ENCODE measurements at regions not wholly inside any gene's neighbourhood (a gene's known extent, or its start where the extent isn't known, plus 50 kb on each side); places are given as distances from the start of the nearest gene placed in this dataset.
"Not testable (repeated sequence)": the region's sequence is repeated elsewhere in the genome, so short reads cannot be mapped to it uniquely, and the experiment has no call there.

DNA sequence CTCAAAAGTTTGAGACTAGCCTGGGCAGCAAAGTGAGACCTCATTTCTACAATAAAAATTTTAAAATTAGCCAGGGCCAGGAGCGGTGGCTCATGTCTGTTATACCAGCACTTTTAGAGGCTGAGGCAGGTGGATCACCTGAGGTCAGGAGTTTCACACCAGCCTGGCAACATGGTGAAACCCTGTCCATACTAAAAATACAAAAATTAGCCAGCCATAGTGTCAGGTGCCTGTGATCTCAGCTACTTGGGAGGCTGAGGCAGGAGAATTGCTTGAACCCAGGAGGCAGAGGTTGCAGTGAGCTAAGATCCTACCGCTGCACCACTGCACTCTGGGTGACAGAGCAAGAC lies 85.1 kb upstream of the MAP4 start:
- DNase-seq = not testable (repeated sequence)

GRCh38 chr3:48092270-48092669 lies 76.1 kb upstream of the MAP4 start:
- DNase-seq = no peak

GRCh38 chr3:48090166-48090939 lies 74.1 kb upstream of the MAP4 start:
- DNase-seq = no peak

- DNase-seq = peak; percentile 84
These were observed 72.7 kb upstream of the MAP4 start for GRCh38 chr3:48088749-48089466.

DNA sequence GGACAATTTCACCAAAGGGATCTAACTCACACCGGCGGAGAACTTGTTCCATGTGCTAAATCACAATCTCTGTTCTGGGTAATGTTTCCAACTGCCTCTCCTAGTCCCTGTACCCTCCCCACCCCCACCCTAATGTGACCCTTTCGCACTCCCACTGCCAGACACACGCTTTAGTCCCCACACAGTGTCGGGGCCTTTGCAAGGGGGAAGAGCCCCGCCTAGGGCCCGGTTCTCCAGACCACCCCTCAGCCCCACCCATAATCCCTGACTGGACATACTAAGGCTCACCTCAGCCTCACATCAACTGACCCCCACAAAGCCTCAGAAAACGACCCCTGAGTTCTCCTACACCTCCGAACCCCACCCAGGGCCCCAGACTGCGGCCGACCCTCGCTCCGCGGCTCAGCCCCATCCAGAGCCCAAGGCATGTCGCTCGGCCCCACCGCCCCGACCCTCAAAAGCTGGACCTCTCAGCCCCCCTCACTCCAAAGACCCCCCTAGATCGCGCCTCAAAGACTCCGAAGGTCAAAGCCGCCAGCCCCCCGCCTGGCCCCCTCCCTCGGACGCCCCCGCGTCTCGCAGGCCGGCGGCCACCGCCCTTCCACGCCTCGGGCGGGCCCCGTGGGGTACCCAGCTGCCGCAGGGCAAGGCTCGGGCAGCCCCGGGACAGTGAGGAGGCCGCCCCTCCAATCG lies 72.0 kb upstream of the MAP4 start:
- DNase-seq = no peak

DNA sequence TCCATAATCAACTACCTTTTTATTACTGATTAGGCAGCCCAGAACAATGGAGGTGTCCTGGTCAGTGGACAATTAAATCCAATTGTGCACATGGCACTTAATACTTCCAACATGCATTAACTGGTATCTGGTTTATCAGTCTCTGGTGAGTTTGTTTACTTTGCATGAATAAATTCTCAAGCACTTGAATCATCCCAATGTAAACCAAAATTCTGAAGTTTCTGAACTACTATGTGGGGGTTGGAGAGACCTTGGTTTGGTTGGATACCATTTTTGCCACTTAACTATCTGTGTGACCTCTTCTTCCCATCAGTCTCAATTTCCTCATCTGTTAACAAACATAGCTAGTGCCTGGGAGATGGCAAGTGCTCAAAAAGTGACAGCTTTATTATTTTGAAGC lies 70.5 kb upstream of the MAP4 start:
- DNase-seq = no peak

DNA sequence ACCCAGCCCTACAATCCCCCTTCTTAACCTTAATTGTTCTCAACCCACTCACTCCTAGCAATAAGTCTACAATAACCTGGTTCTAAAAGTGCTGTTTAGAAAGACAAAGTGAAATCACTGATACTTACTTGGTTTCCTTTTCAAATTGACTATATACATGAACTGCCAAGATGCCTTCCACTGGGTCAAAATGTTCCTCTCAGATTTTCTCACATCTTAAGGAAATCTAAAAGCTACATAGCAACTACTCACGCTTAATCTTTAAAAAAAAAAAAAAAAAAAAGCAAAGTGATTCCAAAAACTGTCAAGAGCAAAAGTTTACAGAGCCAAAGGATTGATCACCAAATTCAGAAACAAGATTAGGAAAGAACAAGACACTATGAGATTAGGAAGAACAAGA lies 68.7 kb upstream of the MAP4 start:
- DNase-seq = no peak

GRCh38 chr3:48084170-48084569 lies 68.0 kb upstream of the MAP4 start:
- no peak for DNase-seq

GRCh38 chr3:48082580-48083184 lies 66.5 kb upstream of the MAP4 start:
- no peak for DNase-seq

- no peak for DNase-seq
These were observed 61.6 kb upstream of the MAP4 start for GRCh38 chr3:48077815-48078214.

DNA sequence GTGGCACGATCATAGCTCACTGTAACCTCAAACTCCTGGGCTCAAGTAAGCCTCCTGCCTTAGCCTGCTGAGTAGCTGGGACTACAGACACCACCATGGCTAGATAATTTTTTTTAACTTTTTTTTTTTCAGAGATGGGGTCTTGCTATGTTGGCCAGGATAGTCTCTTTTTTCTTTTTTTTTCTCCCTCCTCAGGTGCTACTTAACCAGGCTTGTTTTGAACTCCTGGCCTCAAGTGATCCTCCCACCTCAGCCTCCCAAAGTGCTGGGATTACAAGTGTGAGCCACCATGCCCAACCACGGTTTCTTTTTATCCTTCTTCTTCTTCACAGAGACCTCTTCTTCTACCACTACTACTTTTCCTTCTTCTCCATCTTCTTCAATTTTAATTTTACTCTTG lies 53.8 kb upstream of the MAP4 start:
- no peak for DNase-seq

DNA sequence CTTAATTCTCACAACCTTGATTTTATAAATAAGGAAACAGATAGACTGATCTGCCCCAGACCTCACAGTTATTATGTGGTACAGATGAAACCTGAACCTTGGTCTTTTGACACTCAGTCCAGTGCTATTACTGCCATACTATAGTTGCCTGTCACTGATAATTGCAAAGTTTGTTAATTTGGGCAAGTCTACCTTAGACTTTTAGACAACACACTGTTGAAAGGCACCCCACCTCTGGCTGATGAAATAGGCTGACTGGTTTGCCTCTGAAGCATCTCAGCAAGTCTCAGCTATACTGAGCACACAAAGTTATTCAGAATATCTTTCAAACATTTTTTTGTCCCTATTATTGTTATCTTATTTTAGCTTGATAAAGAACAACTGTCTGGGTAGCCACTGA lies 53.1 kb upstream of the MAP4 start:
- no peak for DNase-seq

- DNase-seq = no peak
These were observed 52.7 kb upstream of the MAP4 start for GRCh38 chr3:48068886-48069285.

DNA sequence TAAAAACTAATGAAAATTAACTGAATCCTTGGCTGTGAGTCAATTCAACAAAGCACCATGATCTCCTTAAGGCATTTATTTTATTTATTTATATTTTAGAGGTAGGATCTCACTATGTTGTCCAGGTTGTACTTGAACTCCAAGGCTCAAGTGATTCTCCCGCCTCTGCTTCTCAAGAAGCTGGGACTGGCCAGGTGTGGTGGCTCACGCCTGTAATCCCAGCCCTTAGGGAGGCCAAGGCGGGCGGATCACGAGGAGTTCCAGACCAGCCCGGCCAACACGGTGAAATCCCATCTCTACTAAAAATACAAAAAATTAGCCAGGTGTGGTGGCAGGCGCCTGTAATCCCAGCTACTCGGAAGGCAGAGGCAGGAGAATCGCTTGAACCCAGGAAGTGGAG lies 52.1 kb upstream of the MAP4 start:
- not testable (repeated sequence) for DNase-seq

- no peak for DNase-seq
These were observed 51.1 kb upstream of the MAP4 start for GRCh38 chr3:48067271-48067670.

Data from NCI-H1048 (cell line).